C4-2B (cell line): ENCODE measurements at regions not wholly inside any gene's neighbourhood (a gene's known extent, or its start where the extent isn't known, plus 50 kb on each side); places are given as distances from the start of the nearest gene placed in this dataset.

Source experiments
- H3K27ac ChIP-seq: fragments of 450-650 bp; 2 replicates; pipeline ENCODE4 v1.5.1; 2017
- ZFX ChIP-seq: fragments of 450-650 bp; IDR thresholded peaks from 2 replicates; pipeline ENCODE4 v1.6.1; 2017
- TF ChIP-seq, protein P1 (sequence below): fragments of 450-650 bp; conservative IDR thresholded peaks from 2 replicates; pipeline ENCODE4 v1.5.1; 2017; ENCODE audit warnings: mild to moderate bottlenecking

DNA sequence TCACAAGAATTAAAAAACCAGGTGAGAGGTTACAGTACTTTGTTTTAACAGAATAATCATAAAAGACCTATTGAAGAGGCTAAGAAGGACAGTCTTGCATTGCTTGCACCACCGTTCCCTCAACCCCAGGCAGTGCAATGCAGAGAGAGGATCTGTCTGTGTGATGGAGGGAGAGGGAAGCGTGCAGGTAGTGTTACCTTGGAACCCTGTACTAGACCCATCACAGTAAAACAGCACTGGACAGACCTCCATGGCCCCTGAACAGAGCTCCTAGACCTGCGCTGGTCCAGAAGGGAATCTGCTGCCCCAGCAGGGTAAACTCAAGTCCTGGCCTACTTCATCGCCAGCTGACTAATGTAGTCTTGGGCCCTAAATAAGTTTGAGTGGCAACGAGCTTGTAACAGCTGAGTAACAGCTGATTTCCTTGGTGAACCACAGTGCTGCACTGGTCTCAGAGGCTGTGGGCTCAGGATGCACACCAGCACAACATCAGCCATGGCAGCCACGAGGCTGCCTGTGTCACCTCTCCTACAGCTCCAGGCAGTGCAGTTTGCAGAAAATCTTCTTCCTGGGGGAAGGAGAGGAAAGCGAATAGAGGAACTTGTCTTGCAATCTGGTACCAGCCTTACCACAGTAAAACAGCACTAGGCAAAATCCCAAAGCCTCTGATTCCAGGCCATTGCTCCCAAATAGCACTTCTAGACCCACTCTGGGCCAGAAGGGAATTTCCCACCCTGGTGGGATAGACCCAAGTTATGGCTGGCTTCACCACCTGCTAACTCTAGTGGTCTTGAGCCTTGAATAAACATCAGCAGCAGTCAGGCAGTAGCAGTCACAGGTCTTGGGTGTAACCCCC, 417.2 kb downstream of the CDH7 start:
- TF ChIP-seq ZFX: no peak
- TF ChIP-seq, protein P1, sequence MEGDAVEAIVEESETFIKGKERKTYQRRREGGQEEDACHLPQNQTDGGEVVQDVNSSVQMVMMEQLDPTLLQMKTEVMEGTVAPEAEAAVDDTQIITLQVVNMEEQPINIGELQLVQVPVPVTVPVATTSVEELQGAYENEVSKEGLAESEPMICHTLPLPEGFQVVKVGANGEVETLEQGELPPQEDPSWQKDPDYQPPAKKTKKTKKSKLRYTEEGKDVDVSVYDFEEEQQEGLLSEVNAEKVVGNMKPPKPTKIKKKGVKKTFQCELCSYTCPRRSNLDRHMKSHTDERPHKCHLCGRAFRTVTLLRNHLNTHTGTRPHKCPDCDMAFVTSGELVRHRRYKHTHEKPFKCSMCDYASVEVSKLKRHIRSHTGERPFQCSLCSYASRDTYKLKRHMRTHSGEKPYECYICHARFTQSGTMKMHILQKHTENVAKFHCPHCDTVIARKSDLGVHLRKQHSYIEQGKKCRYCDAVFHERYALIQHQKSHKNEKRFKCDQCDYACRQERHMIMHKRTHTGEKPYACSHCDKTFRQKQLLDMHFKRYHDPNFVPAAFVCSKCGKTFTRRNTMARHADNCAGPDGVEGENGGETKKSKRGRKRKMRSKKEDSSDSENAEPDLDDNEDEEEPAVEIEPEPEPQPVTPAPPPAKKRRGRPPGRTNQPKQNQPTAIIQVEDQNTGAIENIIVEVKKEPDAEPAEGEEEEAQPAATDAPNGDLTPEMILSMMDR: no peak
- no peak overlapping the region for H3K27ac ChIP-seq

DNA sequence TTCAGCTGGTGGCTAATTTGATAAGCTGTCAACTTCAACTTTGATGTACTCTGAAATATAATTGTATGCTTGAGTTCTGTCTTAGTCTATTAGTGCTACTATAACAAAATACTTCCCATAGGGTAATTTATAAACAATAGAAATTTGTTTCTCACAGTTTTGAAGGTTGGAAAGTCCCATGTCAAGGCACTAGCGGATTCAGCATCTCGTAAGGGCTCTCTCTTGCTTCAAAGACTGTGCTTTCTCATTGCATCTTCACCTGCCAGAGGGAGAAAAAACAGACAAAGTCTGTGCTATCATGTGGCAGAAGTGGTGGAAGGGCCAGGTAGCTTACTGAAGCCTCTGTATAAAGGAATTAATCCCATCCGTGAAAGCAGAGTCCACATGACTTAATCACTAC, 409.2 kb downstream of the CDH7 start:
- TF ChIP-seq, protein P1: no peak
- no peak for TF ChIP-seq ZFX
- no peak overlapping the region for H3K27ac ChIP-seq

DNA sequence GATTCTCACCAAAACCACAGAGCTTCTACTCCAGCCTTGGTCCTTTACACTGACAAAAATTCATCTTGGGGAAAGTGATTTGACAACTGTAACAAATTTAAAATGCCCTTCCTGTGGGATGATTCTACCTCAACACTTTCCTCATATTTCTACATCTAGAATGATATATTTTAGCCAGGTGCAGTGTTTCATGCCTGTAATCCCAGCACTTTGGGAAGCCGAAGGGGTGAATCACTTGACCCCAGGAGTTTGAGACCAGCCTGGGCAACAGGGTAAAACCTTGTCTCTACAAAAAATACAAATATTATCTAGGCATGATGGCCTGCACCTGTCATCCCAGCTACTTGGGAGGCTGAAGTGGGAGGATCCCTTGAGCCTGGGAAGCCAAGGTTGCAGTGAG, 408.6 kb downstream of the CDH7 start:
- TF ChIP-seq, protein P1: no peak
- TF ChIP-seq ZFX: no peak
- H3K27ac ChIP-seq: no peak overlapping the region

DNA sequence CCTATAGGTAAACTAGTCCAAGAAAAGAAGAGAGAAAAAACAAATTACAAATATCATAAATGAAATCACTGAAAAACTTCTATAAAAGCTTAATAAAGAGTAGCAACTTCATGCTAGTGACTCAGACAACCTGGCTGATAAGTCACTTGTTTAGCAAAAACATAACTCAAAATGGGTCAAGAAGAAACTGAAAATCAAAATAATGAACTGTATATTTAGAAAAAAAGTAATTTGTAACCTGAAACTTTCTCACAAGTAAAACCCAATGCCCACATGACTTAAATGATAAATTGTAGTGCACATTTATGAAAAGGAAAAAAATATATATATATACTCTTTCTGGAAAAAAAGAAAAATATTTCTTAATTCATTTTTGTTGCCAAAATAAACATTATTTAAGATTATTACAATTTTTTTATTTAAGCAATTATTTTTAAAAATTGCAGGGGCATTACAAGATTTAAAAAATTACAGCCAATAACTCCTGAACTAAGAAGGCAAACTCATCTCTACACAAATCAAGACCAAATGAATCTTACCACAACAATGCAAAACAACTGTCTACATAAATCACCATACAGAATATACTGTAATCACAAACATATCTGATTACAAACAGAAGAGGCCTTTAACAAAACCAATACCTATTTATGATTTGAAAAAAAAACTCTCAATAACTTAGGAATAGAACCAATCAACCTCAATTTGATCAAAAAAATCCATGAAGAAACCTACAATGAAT, 406.3 kb downstream of the CDH7 start:
- TF ChIP-seq ZFX: no peak
- TF ChIP-seq, protein P1: no peak
- H3K27ac ChIP-seq: no peak overlapping the region

GRCh38 chr18:66150650-66151049, 399.8 kb downstream of the CDH7 start:
- H3K27ac ChIP-seq: no peak overlapping the region
- TF ChIP-seq, protein P1: no peak
- no peak for TF ChIP-seq ZFX

DNA sequence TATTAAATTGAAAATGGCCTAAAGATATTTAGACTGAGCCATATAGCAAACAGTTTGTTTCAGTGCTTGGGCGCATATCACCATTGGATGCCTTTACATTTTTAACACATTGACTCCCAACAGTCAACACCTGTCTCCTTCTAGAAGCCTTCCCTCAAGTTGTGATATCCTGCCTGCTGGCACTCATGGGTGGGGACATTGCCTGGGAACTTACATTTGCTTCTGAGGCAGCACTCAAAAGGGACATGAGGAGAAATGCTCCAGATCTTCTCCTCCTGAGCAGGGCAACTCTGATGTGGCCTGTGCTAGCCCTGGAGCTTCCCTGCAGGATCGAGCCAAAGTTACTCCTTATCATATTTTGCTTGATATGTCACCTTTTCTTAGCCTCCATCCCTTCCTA, 392.2 kb downstream of the CDH7 start:
- no peak for TF ChIP-seq ZFX
- TF ChIP-seq, protein P1: no peak
- H3K27ac ChIP-seq: no peak overlapping the region

DNA sequence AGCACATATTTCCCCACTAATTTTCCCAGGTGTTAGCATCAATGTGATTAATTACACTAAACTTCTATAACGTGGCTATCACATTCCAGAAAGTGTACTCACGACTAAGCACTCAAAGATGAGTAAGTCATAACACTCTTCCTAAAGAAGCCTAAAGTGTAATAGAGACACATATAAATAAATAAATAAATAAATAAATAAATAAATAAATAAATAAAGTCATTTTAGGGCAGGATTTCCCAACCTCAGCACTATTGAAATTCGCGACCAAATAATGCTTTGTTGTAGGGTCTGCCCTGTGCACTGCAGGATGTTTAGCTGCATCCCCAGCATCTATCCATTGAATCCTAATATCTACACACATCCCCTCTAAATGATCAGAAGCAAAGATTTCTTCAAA, 390.9 kb downstream of the CDH7 start:
- TF ChIP-seq ZFX: no peak
- TF ChIP-seq, protein P1: no peak
- no peak overlapping the region for H3K27ac ChIP-seq
